ENCODE measurements at regions not wholly inside any gene's neighbourhood (a gene's known extent, or its start where the extent isn't known, plus 50 kb on each side); places are given as distances from the start of the nearest gene placed in this dataset.

GRCh38 chr12:24724814-24725213 is 224.1 kb downstream of the BCAT1 start:
- TF ChIP-seq CTCF (IDR thresholded peaks at IDR 0.05; ENCODE audit: low read depth, low read length): no peak
- H3K4me3 ChIP-seq (ENCODE audit: low read depth, low read length): no peak overlapping the region

GRCh38 chr12:24723759-24724158 is 225.1 kb downstream of the BCAT1 start:
- no peak overlapping the region for H3K4me3 ChIP-seq (ENCODE audit: low read depth, low read length)
- TF ChIP-seq CTCF (IDR thresholded peaks at IDR 0.05; ENCODE audit: low read depth, low read length): no peak

- H3K4me3 ChIP-seq (ENCODE audit: low read depth, low read length): no peak overlapping the region
- no peak for TF ChIP-seq CTCF (IDR thresholded peaks at IDR 0.05; ENCODE audit: low read depth, low read length)
Measured at GRCh38 chr12:24721191-24721590, 227.7 kb downstream of the BCAT1 start.

- no peak for TF ChIP-seq CTCF (IDR thresholded peaks at IDR 0.05; ENCODE audit: low read depth, low read length)
- H3K4me3 ChIP-seq (ENCODE audit: low read depth, low read length): no peak overlapping the region
Measured at GRCh38 chr12:24719293-24719721, 229.6 kb downstream of the BCAT1 start.

- TF ChIP-seq CTCF (IDR thresholded peaks at IDR 0.05; ENCODE audit: low read depth, low read length): no peak
- H3K4me3 ChIP-seq (ENCODE audit: low read depth, low read length): no peak overlapping the region
Measured at GRCh38 chr12:24718617-24719016, 230.3 kb downstream of the BCAT1 start.

GRCh38 chr12:24714237-24714636 is 234.7 kb downstream of the BCAT1 start:
- no peak for TF ChIP-seq CTCF (IDR thresholded peaks at IDR 0.05; ENCODE audit: low read depth, low read length)
- no peak overlapping the region for H3K4me3 ChIP-seq (ENCODE audit: low read depth, low read length)

- TF ChIP-seq CTCF (IDR thresholded peaks at IDR 0.05; ENCODE audit: low read depth, low read length): no peak
- no peak overlapping the region for H3K4me3 ChIP-seq (ENCODE audit: low read depth, low read length)
Measured at GRCh38 chr12:24711056-24712008, 237.6 kb downstream of the BCAT1 start.
